Fibroblast of skin of left biceps (primary cell): ENCODE measurements at regions not wholly inside any gene's neighbourhood (a gene's known extent, or its start where the extent isn't known, plus 50 kb on each side); places are given as distances from the start of the nearest gene placed in this dataset.
"Not testable (repeated sequence)": the region's sequence is repeated elsewhere in the genome, so short reads cannot be mapped to it uniquely, and the experiment has no call there.

Experiments used
- DNase-seq, 2 experiments: peaks; one replicate each; pipeline ENCODE4 v3.0.0-alpha.2; 2013; ENCODE audit warnings: low read depth in 2 of 2

GRCh38 chr16:26715969-26716368 lies 350.8 kb upstream of the C16orf82 start:
- no peak for DNase-seq

GRCh38 chr16:26717826-26718225 lies 348.9 kb upstream of the C16orf82 start:
- no peak for DNase-seq

GRCh38 chr16:26721290-26721689 lies 345.4 kb upstream of the C16orf82 start:
- no peak for DNase-seq

GRCh38 chr16:26721957-26722356 lies 344.8 kb upstream of the C16orf82 start:
- not testable (repeated sequence) for DNase-seq

- no peak for DNase-seq
Measured at GRCh38 chr16:26724189-26724588, 342.5 kb upstream of the C16orf82 start.

GRCh38 chr16:26727848-26728247 lies 338.9 kb upstream of the C16orf82 start:
- no peak for DNase-seq

GRCh38 chr16:26729951-26730541 lies 336.7 kb upstream of the C16orf82 start:
- DNase-seq = no peak

GRCh38 chr16:26731729-26732128 lies 335.0 kb upstream of the C16orf82 start:
- DNase-seq = no peak

GRCh38 chr16:26733710-26734109 lies 333.0 kb upstream of the C16orf82 start:
- no peak for DNase-seq

- DNase-seq = no peak
Measured at GRCh38 chr16:26735521-26735920, 331.2 kb upstream of the C16orf82 start.

GRCh38 chr16:26736084-26736483 lies 330.6 kb upstream of the C16orf82 start:
- DNase-seq = no peak

- DNase-seq = no peak
Measured at GRCh38 chr16:26740771-26741170, 326.0 kb upstream of the C16orf82 start.

- no peak for DNase-seq
Measured at GRCh38 chr16:26742040-26742439, 324.7 kb upstream of the C16orf82 start.

GRCh38 chr16:26744430-26744829 lies 322.3 kb upstream of the C16orf82 start:
- DNase-seq = no peak

- DNase-seq = no peak
Measured at GRCh38 chr16:26747760-26748159, 319.0 kb upstream of the C16orf82 start.

- DNase-seq = no peak
Measured at GRCh38 chr16:26749072-26749471, 317.7 kb upstream of the C16orf82 start.

- DNase-seq = no peak
Measured at GRCh38 chr16:26752166-26752565, 314.6 kb upstream of the C16orf82 start.

- no peak for DNase-seq
Measured at GRCh38 chr16:26756633-26757032, 310.1 kb upstream of the C16orf82 start.

- DNase-seq = no peak
Measured at GRCh38 chr16:26762594-26762993, 304.1 kb upstream of the C16orf82 start.

- no peak for DNase-seq
Measured at GRCh38 chr16:26765087-26765486, 301.6 kb upstream of the C16orf82 start.

GRCh38 chr16:26768385-26769010 lies 298.2 kb upstream of the C16orf82 start:
- DNase-seq = no peak

- no peak for DNase-seq
Measured at GRCh38 chr16:26770547-26770946, 296.2 kb upstream of the C16orf82 start.

- DNase-seq = no peak
Measured at GRCh38 chr16:26772503-26772902, 294.2 kb upstream of the C16orf82 start.

- DNase-seq = no peak
Measured at GRCh38 chr16:26777821-26778220, 288.9 kb upstream of the C16orf82 start.
